ENCODE measurements at regions not wholly inside any gene's neighbourhood (a gene's known extent, or its start where the extent isn't known, plus 50 kb on each side); places are given as distances from the start of the nearest gene placed in this dataset.

GRCh38 chr15:77838595-77838994 is 205.9 kb upstream of the LINGO1 start:
- no peaks in the 10 kb centered on the region for H3K36me3 ChIP-seq (ENCODE audit: insufficient read depth, low read length)
- H3K4me2 ChIP-seq (ENCODE audit: low read length): no peak overlapping the region
- no peak overlapping the region for H3K9ac ChIP-seq (ENCODE audit: low read length)
- H2AFZ ChIP-seq (ENCODE audit: low read depth, low read length): no peak overlapping the region
- H3K9me2 ChIP-seq (ENCODE audit: insufficient read depth, low read length): no peaks in the 10 kb centered on the region
- no peaks in the 10 kb centered on the region for H3K27me3 ChIP-seq (ENCODE audit: insufficient read depth, low read depth, low read length)
- H3K4me3 ChIP-seq (ENCODE audit: low read length): no peak overlapping the region
- no peaks in the 10 kb centered on the region for H4K20me1 ChIP-seq (ENCODE audit: insufficient read depth)
- no peaks in the 10 kb centered on the region for H3K9me3 ChIP-seq (ENCODE audit: low read length)
- no peaks in the 10 kb centered on the region for H3K79me2 ChIP-seq (replicated peaks; ENCODE audit: insufficient read depth, low read length)
- H3K27ac ChIP-seq (ENCODE audit: low read length): no peak overlapping the region
- no peaks in the 10 kb centered on the region for H3F3A ChIP-seq (ENCODE audit: insufficient read depth, low read length, poor library complexity, severe bottlenecking)
- TF ChIP-seq POLR2AphosphoS5 (IDR thresholded peaks at IDR 0.05) (no peak), RAD21 (conservative IDR thresholded peaks at IDR 0.05) (no peak), EP300 (conservative IDR thresholded peaks at IDR 0.05; ENCODE audit: poor library complexity, severe bottlenecking) (no peak), EZH2 (IDR thresholded peaks at IDR 0.05; ENCODE audit: borderline replicate concordance, insufficient read depth, low read length, poor library complexity, severe bottlenecking) (no peak), MXI1 (conservative IDR thresholded peaks at IDR 0.05; ENCODE audit: poor library complexity, severe bottlenecking) (no peak), REST (IDR thresholded peaks at IDR 0.05; ENCODE audit: borderline replicate concordance) (no peak), SMC3 (conservative IDR thresholded peaks at IDR 0.05; ENCODE audit: poor library complexity) (no peak), TAF1 (IDR thresholded peaks at IDR 0.05; ENCODE audit: low read depth) (no peak)
- TF ChIP-seq, protein P1, sequence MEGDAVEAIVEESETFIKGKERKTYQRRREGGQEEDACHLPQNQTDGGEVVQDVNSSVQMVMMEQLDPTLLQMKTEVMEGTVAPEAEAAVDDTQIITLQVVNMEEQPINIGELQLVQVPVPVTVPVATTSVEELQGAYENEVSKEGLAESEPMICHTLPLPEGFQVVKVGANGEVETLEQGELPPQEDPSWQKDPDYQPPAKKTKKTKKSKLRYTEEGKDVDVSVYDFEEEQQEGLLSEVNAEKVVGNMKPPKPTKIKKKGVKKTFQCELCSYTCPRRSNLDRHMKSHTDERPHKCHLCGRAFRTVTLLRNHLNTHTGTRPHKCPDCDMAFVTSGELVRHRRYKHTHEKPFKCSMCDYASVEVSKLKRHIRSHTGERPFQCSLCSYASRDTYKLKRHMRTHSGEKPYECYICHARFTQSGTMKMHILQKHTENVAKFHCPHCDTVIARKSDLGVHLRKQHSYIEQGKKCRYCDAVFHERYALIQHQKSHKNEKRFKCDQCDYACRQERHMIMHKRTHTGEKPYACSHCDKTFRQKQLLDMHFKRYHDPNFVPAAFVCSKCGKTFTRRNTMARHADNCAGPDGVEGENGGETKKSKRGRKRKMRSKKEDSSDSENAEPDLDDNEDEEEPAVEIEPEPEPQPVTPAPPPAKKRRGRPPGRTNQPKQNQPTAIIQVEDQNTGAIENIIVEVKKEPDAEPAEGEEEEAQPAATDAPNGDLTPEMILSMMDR (IDR thresholded peaks at IDR 0.05; ENCODE audit: poor library complexity, severe bottlenecking): no peak

GRCh38 chr15:77838061-77838460 is 205.3 kb upstream of the LINGO1 start:
- Histone ChIP-seq H3K9ac (ENCODE audit: low read length) (no peak overlapping the region), H2AFZ (ENCODE audit: low read depth, low read length) (no peak overlapping the region), H3K27me3 (ENCODE audit: insufficient read depth, low read depth, low read length) (no peaks in the 10 kb centered on the region), H3K9me2 (ENCODE audit: insufficient read depth, low read length) (no peaks in the 10 kb centered on the region), H3K79me2 (replicated peaks; ENCODE audit: insufficient read depth, low read length) (no peaks in the 10 kb centered on the region), H4K20me1 (ENCODE audit: insufficient read depth) (no peaks in the 10 kb centered on the region), H3K9me3 (ENCODE audit: low read length) (no peaks in the 10 kb centered on the region), H3K36me3 (ENCODE audit: insufficient read depth, low read length) (no peaks in the 10 kb centered on the region), H3K27ac (ENCODE audit: low read length) (no peak overlapping the region), H3K4me3 (ENCODE audit: low read length) (no peak overlapping the region), H3K4me2 (ENCODE audit: low read length) (no peak overlapping the region), H3F3A (ENCODE audit: insufficient read depth, low read length, poor library complexity, severe bottlenecking) (no peaks in the 10 kb centered on the region)
- TF ChIP-seq REST (IDR thresholded peaks at IDR 0.05; ENCODE audit: borderline replicate concordance) (no peak), RAD21 (conservative IDR thresholded peaks at IDR 0.05) (no peak), EP300 (conservative IDR thresholded peaks at IDR 0.05; ENCODE audit: poor library complexity, severe bottlenecking) (no peak), EZH2 (IDR thresholded peaks at IDR 0.05; ENCODE audit: borderline replicate concordance, insufficient read depth, low read length, poor library complexity, severe bottlenecking) (no peak), POLR2AphosphoS5 (IDR thresholded peaks at IDR 0.05) (no peak), TAF1 (IDR thresholded peaks at IDR 0.05; ENCODE audit: low read depth) (no peak), SMC3 (conservative IDR thresholded peaks at IDR 0.05; ENCODE audit: poor library complexity) (no peak), MXI1 (conservative IDR thresholded peaks at IDR 0.05; ENCODE audit: poor library complexity, severe bottlenecking) (no peak)
- TF ChIP-seq, protein P1 (IDR thresholded peaks at IDR 0.05; ENCODE audit: poor library complexity, severe bottlenecking): no peak

Measured in neural cell (in vitro differentiated cells).